ENCODE measurements at regions not wholly inside any gene's neighbourhood (a gene's known extent, or its start where the extent isn't known, plus 50 kb on each side); places are given as distances from the start of the nearest gene placed in this dataset.
A peak's percentile ranks its signal among the peaks of the same experiment; 100 is the strongest.

GRCh38 chr9:89803403-89803802 lies 198.6 kb downstream of the GADD45G start:
- Mint-ChIP-seq H3K36me3 (ENCODE audit: low read depth, unreplicated experiment) (no peaks in the 10 kb centered on the region), H3K9me3 (ENCODE audit: unreplicated experiment) (no peaks in the 10 kb centered on the region), H3K27me3 (ENCODE audit: unreplicated experiment) (peaks cover 3% of the 10 kb centered on the region), H3K4me1 (ENCODE audit: unreplicated experiment) (peaks cover 28% of the 10 kb centered on the region), H3K27ac (ENCODE audit: unreplicated experiment) (no peak overlapping the region), H3K4me3 (ENCODE audit: unreplicated experiment) (no peak overlapping the region)
- DNase-seq (ENCODE audit: low spot score) = no peak
- TF ChIP-seq, protein P1, sequence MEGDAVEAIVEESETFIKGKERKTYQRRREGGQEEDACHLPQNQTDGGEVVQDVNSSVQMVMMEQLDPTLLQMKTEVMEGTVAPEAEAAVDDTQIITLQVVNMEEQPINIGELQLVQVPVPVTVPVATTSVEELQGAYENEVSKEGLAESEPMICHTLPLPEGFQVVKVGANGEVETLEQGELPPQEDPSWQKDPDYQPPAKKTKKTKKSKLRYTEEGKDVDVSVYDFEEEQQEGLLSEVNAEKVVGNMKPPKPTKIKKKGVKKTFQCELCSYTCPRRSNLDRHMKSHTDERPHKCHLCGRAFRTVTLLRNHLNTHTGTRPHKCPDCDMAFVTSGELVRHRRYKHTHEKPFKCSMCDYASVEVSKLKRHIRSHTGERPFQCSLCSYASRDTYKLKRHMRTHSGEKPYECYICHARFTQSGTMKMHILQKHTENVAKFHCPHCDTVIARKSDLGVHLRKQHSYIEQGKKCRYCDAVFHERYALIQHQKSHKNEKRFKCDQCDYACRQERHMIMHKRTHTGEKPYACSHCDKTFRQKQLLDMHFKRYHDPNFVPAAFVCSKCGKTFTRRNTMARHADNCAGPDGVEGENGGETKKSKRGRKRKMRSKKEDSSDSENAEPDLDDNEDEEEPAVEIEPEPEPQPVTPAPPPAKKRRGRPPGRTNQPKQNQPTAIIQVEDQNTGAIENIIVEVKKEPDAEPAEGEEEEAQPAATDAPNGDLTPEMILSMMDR (IDR thresholded peaks at IDR 0.05; ENCODE audit: unreplicated experiment) = no peak

DNA sequence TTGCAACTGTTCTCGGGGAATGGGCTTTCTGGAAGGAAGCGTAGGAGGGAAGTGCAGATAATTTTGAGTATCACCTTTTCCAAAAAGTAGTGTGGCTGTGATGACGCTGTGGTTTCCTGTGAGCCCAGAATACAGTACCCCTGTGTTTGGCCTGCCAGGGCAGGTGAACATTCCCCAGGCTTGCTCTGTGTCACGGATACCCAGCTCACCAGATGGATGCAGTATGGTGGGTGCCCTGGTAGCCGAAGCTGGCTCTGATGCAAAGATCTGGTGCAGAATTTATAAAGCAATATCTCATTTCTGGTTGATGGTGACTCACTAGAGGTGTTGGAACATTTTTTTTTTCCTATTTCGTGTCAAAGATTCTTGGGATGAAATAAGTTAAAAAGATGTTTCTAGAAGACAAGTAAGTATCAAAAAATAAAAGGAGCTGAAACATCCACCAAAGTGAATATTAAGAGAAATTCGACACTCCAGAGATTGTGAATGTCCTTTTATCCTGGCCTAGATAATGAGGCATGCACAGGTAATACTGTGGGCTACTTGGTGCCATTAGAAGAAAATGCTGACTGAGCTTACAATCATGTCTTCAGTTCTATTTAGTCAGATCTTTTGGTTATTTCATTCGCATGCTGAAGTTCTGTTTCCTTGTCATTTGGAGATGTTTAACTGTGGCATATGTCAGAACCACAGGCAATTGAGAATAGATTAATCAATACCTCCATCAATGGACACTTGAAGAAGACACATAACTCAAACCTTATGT lies 200.1 kb downstream of the GADD45G start:
- no peak for DNase-seq (ENCODE audit: low spot score)
- H3K36me3 Mint-ChIP-seq (ENCODE audit: low read depth, unreplicated experiment) = no peaks in the 10 kb centered on the region
- H3K27ac Mint-ChIP-seq (ENCODE audit: unreplicated experiment) = no peak overlapping the region
- H3K9me3 Mint-ChIP-seq (ENCODE audit: unreplicated experiment) = no peaks in the 10 kb centered on the region
- no peak overlapping the region for H3K4me3 Mint-ChIP-seq (ENCODE audit: unreplicated experiment)
- peaks cover 2% of the 10 kb centered on the region for H3K27me3 Mint-ChIP-seq (ENCODE audit: unreplicated experiment)
- peaks cover 41% of the 10 kb centered on the region for H3K4me1 Mint-ChIP-seq (ENCODE audit: unreplicated experiment)
- TF ChIP-seq, protein P1 (IDR thresholded peaks at IDR 0.05; ENCODE audit: unreplicated experiment) = no peak

DNA sequence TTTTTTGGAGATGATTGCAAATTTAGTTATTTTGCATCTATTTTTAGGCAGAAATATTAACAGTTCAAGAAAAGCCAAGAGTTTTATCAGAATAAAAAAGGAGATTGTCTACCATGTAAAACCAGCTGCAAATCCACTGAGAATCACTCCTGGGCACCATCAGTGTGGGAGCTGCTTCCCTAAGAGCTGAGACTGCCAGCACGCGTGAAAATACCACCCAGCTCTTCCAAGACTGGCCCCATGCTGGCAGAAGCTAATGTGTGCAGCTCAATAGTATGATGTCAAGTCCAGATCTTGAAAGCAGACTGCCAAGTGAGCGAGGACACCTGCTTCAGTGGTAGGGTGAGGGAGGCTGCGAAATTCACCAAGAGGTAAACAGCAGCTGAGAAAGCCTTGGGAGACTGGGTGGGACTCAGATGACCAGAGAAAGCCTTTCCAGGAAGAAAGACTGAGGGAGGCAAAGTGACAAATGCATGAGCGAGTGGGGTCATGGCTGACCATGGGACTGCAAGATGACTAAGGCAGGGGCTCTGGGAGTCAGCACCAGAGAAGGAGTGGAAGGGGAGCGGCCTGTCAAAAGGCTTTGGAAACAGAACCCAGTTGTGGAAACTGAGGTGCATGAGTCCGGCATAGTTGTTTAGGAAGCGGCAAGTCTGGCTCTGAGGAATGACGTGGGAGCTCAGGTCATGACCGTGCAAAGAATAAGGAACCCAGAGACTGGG lies 200.9 kb downstream of the GADD45G start:
- no peak for DNase-seq (ENCODE audit: low spot score)
- Mint-ChIP-seq H3K27ac (ENCODE audit: unreplicated experiment) (peak overlapping the region; percentile 26), H3K27me3 (ENCODE audit: unreplicated experiment) (peaks cover 2% of the 10 kb centered on the region), H3K9me3 (ENCODE audit: unreplicated experiment) (no peaks in the 10 kb centered on the region), H3K4me3 (ENCODE audit: unreplicated experiment) (no peak overlapping the region), H3K36me3 (ENCODE audit: low read depth, unreplicated experiment) (no peaks in the 10 kb centered on the region), H3K4me1 (ENCODE audit: unreplicated experiment) (peaks cover 45% of the 10 kb centered on the region)
- TF ChIP-seq, protein P1 (IDR thresholded peaks at IDR 0.05; ENCODE audit: unreplicated experiment) = no peak

DNA sequence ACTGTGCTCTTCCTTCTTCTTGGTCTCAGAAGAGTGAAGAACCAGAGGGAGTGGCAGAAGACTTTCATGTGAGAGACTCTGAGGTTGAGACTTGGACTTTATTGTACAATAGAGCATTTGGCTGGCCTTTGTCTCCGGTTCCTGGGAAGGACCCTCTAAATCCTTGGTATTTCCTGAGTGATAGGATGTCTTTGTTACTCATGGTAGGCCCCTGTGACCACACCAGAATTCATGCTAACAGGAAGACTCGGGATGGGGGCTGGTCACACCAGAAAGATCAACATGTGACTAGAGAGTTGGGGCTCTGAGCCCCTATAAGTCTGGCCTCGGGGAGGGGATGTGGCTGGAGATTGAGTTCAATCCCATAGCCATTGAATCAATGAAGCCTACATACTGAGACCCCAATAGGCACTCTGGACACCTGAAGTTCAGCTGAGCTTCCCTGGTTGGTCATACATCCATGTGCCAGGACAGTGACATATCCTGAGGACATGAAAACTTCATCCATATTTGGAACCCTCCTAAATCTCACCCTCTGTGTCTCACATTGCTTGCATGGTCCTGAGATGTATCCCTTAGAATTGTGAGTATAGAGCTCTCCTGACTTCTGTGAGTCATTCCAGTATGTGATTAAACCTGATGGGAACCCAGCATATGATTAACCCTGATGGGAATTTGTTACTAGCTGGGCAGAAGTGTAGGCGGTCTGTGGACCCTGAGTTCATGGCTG lies 201.7 kb downstream of the GADD45G start:
- no peak overlapping the region for H3K4me3 Mint-ChIP-seq (ENCODE audit: unreplicated experiment)

More for the DNA sequence above, 201.7 kb downstream of the GADD45G start:
- Mint-ChIP-seq H3K4me1 (ENCODE audit: unreplicated experiment) (peaks cover 42% of the 10 kb centered on the region), H3K9me3 (ENCODE audit: unreplicated experiment) (no peaks in the 10 kb centered on the region), H3K27me3 (ENCODE audit: unreplicated experiment) (peaks cover 2% of the 10 kb centered on the region), H3K36me3 (ENCODE audit: low read depth, unreplicated experiment) (no peaks in the 10 kb centered on the region), H3K27ac (ENCODE audit: unreplicated experiment) (no peak overlapping the region)
- TF ChIP-seq, protein P1 (IDR thresholded peaks at IDR 0.05; ENCODE audit: unreplicated experiment) = no peak
- no peak for DNase-seq (ENCODE audit: low spot score)

Measured in endothelial cell (in vitro differentiated cells).